GM12878 (cell line): ENCODE measurements at regions not wholly inside any gene's neighbourhood (a gene's known extent, or its start where the extent isn't known, plus 50 kb on each side); places are given as distances from the start of the nearest gene placed in this dataset.

Experiments used
- ATAC-seq: fragments of 200-7000 bp; cut with Tn5 transposase; 3 replicates; pipeline ENCODE4 v1.9.1; 2020; ENCODE audit warnings: mild to moderate bottlenecking, moderate library complexity
- BruUV-seq: library from RNA; stranded (reverse); fragments of 400-500 nt; replicated peaks from 2 replicates; lab custom pipeline; 2021; lab: Mats Ljungman, UMichigan
- CTCF ChIA-PET: fragments of 300-600 bp; sonication (Branson Sonifier 250); formaldehyde crosslinking; extraction: SDS; loops from one replicate; lab custom pipeline; 2021; ENCODE audit warnings: inconsistent platforms; lab: Yijun Ruan, JAX
- POLR2A ChIA-PET: fragments of 350-600 bp; formaldehyde crosslinking; extraction: SDS; loops from one replicate; lab custom pipeline; 2021; ENCODE audit warnings: inconsistent platforms; lab: Charles Lee
- RAD21 ChIA-PET: fragments of 300-600 bp; sonication (Branson Sonifier 250); formaldehyde crosslinking; loops from one replicate; lab custom pipeline; 2023; ENCODE audit warnings: antibody characterized with exemption; ENCODE audit not compliant: unreplicated experiment; lab: Charles Lee
- SMC1A ChIA-PET: fragments of 300-600 bp; sonication (Branson Sonifier 250); formaldehyde crosslinking; loops from one replicate; lab custom pipeline; 2023; ENCODE audit not compliant: unreplicated experiment, uncharacterized antibody; lab: Charles Lee
- DNase-seq: peaks from one replicate; pipeline ENCODE4 v3.0.0-alpha.2; 2011; ENCODE audit warnings: low read depth, low spot score
- FAIRE-seq: peaks from 3 replicates; lab custom pipeline; 2011; peaks lifted over from hg19 to GRCh38; lab: Jason Lieb, UNC
- H2AFZ ChIP-seq: 2 replicates; pipeline ENCODE4 v1.6.0; 2011; ENCODE audit warnings: low read depth, low read length, control low read depth; ENCODE audit not compliant: control insufficient read depth
- H3K27ac ChIP-seq: 2 replicates; pipeline ENCODE4 v1.5.1; 2011; ENCODE audit warnings: control low read depth; ENCODE audit not compliant: control insufficient read depth, insufficient read depth
- H3K27me3 ChIP-seq, 2 experiments: replicated peaks in 1 of 2; 2 replicates each; pipeline versions ENCODE4 v1.6.0 to v1.6.1; 2011; ENCODE audit warnings: low read length in 1 of 2; ENCODE audit not compliant: control insufficient read depth in 2 of 2, insufficient read depth in 2 of 2
- H3K36me3 ChIP-seq, 2 experiments: 2 replicates each; pipeline ENCODE4 v1.5.1; 2011; ENCODE audit warnings: low read length in 1 of 2; ENCODE audit not compliant: control insufficient read depth in 2 of 2, insufficient read depth in 2 of 2
- H3K4me1 ChIP-seq: 2 replicates; pipeline ENCODE4 v1.6.1; 2011; ENCODE audit warnings: mild to moderate bottlenecking, low read length, moderate library complexity, mixed read lengths; ENCODE audit not compliant: control insufficient read depth, insufficient read depth
- H3K4me2 ChIP-seq: 2 replicates; pipeline ENCODE4 v1.6.0; 2011; ENCODE audit warnings: control low read depth; ENCODE audit not compliant: control insufficient read depth, insufficient read depth
- H3K4me3 ChIP-seq: fragments of 200-600 bp; sonication (generic); 2 replicates; pipeline ENCODE4 v1.5.1; 2016
- H3K79me2 ChIP-seq: 2 replicates; pipeline ENCODE4 v1.6.0; 2011; ENCODE audit warnings: low read length; ENCODE audit not compliant: control insufficient read depth, insufficient read depth
- H3K9ac ChIP-seq: 2 replicates; pipeline ENCODE4 v1.8.0; 2011; ENCODE audit warnings: low read length, control low read depth, mixed read lengths; ENCODE audit not compliant: control insufficient read depth, insufficient read depth
- H3K9me3 ChIP-seq: replicated peaks from 3 replicates; pipeline ENCODE4 v1.5.1; 2011; ENCODE audit warnings: mild to moderate bottlenecking, low read length; ENCODE audit not compliant: control insufficient read depth, insufficient read depth
- H4K20me1 ChIP-seq: 2 replicates; pipeline ENCODE4 v1.6.0; 2011; ENCODE audit not compliant: control insufficient read depth, insufficient read depth
- ASH2L ChIP-seq: fragments of 300-600, 200-600 bp; sonication (generic); IDR thresholded peaks from 2 replicates; pipeline ENCODE4 v1.6.1; 2017; ENCODE audit warnings: low read depth, mild to moderate bottlenecking, borderline replicate concordance
- BCLAF1 ChIP-seq: fragments of 450-650 bp; IDR thresholded peaks from 2 replicates; pipeline ENCODE4 v1.6.1; 2017; ENCODE audit warnings: antibody characterized with exemption, mild to moderate bottlenecking, moderate library complexity
- EGR1 ChIP-seq, 2 experiments: IDR thresholded peaks; 1 replicate in 1 of 2; 2 replicates in 1 of 2; pipeline ENCODE4 v1.6.1; 2011 to 2012; ENCODE audit warnings: low read depth in 2 of 2, low read length in 2 of 2, borderline replicate concordance in 1 of 2, mild to moderate bottlenecking in 1 of 2, moderate library complexity in 1 of 2
- ESRRA ChIP-seq: IDR thresholded peaks from 2 replicates; pipeline ENCODE4 v1.6.1; 2012; ENCODE audit warnings: mild to moderate bottlenecking, low read length, improper control_type of control experiment
- EZH2 ChIP-seq: IDR thresholded peaks from 2 replicates; pipeline ENCODE4 v1.6.1; 2012; ENCODE audit warnings: low read depth, mild to moderate bottlenecking, control low read depth, inconsistent platforms, low read length, borderline replicate concordance; ENCODE audit not compliant: control insufficient read depth
- HDAC2 ChIP-seq: fragments of 200-600 bp; sonication (generic); IDR thresholded peaks from 2 replicates; pipeline ENCODE4 v1.6.1; 2017
- IKZF2 ChIP-seq, 2 experiments: fragments of 450-650 bp; IDR thresholded peaks; 2 replicates each; pipeline ENCODE4 v1.6.1; 2017; ENCODE audit warnings: mild to moderate bottlenecking in 2 of 2, moderate library complexity in 2 of 2
- IRF5 ChIP-seq: fragments of 450-650 bp; IDR thresholded peaks from 2 replicates; pipeline ENCODE4 v1.6.1; 2017; ENCODE audit warnings: borderline replicate concordance
- MLLT1 ChIP-seq: fragments of 450-650 bp; IDR thresholded peaks from 2 replicates; pipeline ENCODE4 v1.6.1; 2016; ENCODE audit warnings: mild to moderate bottlenecking
- SREBF2 ChIP-seq: IDR thresholded peaks from 2 replicates; pipeline ENCODE4 v1.6.1; 2012; ENCODE audit warnings: mild to moderate bottlenecking, low read length
- STAT3 ChIP-seq: IDR thresholded peaks from 2 replicates; pipeline ENCODE4 v1.6.1; 2011; ENCODE audit warnings: low read depth, low read length, improper control_type of control experiment
- ZBTB40 ChIP-seq: fragments of 450-650 bp; IDR thresholded peaks from 2 replicates; pipeline ENCODE4 v1.6.1; 2016; ENCODE audit warnings: mild to moderate bottlenecking, moderate library complexity, borderline replicate concordance
- WGBS: methylation state at CpG from one replicate; pipeline ENCODE4 v1.1.6; 2016; ENCODE audit warnings: low lambda C conversion rate; ENCODE audit not compliant: insufficient replicate concordance, insufficient coverage; ENCODE audit errors: missing lambda C conversion rate; 5-methylcytosine and 5-hydroxymethylcytosine counted together
- in situ Hi-C: fragments of 300-500 bp; cut with MboI; formaldehyde crosslinking; loops from 9 replicates; pipeline ENCODE4 v1.14.3; 2018; ENCODE audit warnings: mixed read lengths
- intact Hi-C: fragments of 100-400 bp; cut with micrococcal nuclease; formaldehyde crosslinking; loops from one replicate; pipeline ENCODE4 v1.14.2; 2022; ENCODE audit not compliant: unreplicated experiment

GRCh38 chr14:55881577-55882241 is 236.5 kb upstream of the PELI2 start:
- CTCF ChIA-PET: interaction anchor here (0.7 kb wide), 1 partner anchor 898 kb away, joined by 3 read pairs; no protein-coding TSS in a partner anchor

More at GRCh38 chr14:55881577-55882241, 236.5 kb upstream of the PELI2 start:
- Histone ChIP-seq H3K9ac (no peak overlapping the region), H3K27me3 (no peaks in the 10 kb centered on the region), H3K4me3 (no peak overlapping the region), H3K27ac (no peak overlapping the region), H3K9me3 (no peaks in the 10 kb centered on the region), H3K4me2 (no peak overlapping the region), H4K20me1 (no peaks in the 10 kb centered on the region), H3K4me1 (no peaks in the 10 kb centered on the region)
- SMC1A ChIA-PET: no interaction called here
- POLR2A ChIA-PET: no interaction called here
- ATAC-seq (no peak), DNase-seq (no peak)
- RAD21 ChIA-PET: interaction anchor here (0.6 kb wide), 1 partner anchor 176 kb away, joined by 3 read pairs; no protein-coding TSS in a partner anchor
- no TSS peak for BruUV-seq
- intact Hi-C loops: no loop called here
- no peak for TF ChIP-seq BCLAF1
- no peak for TF ChIP-seq IKZF2 (IDR thresholded peaks at IDR 0.05)
- TF ChIP-seq IRF5: no peak
- no peak for TF ChIP-seq MLLT1
- TF ChIP-seq ESRRA: no peak
- TF ChIP-seq EZH2: no peak
- TF ChIP-seq HDAC2: no peak
- no peak for TF ChIP-seq ASH2L
- TF ChIP-seq EGR1 (IDR thresholded peaks at IDR 0.05; ENCODE audit: borderline replicate concordance in 1 of 2, low read depth in 2 of 2, low read length in 2 of 2): no peak
- TF ChIP-seq SREBF2: no peak
- no peak for TF ChIP-seq ZBTB40
- no peak for TF ChIP-seq STAT3
- TF ChIP-seq, all 136 proteins: peak for 0
- in situ Hi-C loops: no loop called here
- Histone ChIP-seq H3K79me2 (no peaks in the 10 kb centered on the region), H3K36me3 (no peaks in the 10 kb centered on the region), H2AFZ (no peak overlapping the region)
- no peak for FAIRE-seq
- WGBS: 8% methylated on average over 6 of the region's 6 CpGs
